ENCODE measurements at regions not wholly inside any gene's neighbourhood (a gene's known extent, or its start where the extent isn't known, plus 50 kb on each side); places are given as distances from the start of the nearest gene placed in this dataset.

GRCh38 chr4:100042235-100042634 lies 92.2 kb upstream of the H2AZ1 start:
- Histone ChIP-seq H3K4me1 (no peaks in the 10 kb centered on the region), H3K27me3 (ENCODE audit: insufficient read depth in 3 of 3, low read length in 2 of 3) (no peaks in the 10 kb centered on the region), H3K4me3 (no peak overlapping the region), H3K9me3 (peaks cover 9% of the 10 kb centered on the region), H3K27ac (no peak overlapping the region), H3K36me3 (ENCODE audit: insufficient read depth in 1 of 2, low read depth in 1 of 2) (no peaks in the 10 kb centered on the region)
- DNase-seq (no peak), ATAC-seq (no peak)
- intact Hi-C loops (cut with DNase I): no loop called here
- TF ChIP-seq, protein P1, sequence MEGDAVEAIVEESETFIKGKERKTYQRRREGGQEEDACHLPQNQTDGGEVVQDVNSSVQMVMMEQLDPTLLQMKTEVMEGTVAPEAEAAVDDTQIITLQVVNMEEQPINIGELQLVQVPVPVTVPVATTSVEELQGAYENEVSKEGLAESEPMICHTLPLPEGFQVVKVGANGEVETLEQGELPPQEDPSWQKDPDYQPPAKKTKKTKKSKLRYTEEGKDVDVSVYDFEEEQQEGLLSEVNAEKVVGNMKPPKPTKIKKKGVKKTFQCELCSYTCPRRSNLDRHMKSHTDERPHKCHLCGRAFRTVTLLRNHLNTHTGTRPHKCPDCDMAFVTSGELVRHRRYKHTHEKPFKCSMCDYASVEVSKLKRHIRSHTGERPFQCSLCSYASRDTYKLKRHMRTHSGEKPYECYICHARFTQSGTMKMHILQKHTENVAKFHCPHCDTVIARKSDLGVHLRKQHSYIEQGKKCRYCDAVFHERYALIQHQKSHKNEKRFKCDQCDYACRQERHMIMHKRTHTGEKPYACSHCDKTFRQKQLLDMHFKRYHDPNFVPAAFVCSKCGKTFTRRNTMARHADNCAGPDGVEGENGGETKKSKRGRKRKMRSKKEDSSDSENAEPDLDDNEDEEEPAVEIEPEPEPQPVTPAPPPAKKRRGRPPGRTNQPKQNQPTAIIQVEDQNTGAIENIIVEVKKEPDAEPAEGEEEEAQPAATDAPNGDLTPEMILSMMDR (IDR thresholded peaks at IDR 0.05): no peak
- WGBS, 3 donors: 74 to 78% (median 75%) methylated on average over 2 of the region's 2 CpGs

DNA sequence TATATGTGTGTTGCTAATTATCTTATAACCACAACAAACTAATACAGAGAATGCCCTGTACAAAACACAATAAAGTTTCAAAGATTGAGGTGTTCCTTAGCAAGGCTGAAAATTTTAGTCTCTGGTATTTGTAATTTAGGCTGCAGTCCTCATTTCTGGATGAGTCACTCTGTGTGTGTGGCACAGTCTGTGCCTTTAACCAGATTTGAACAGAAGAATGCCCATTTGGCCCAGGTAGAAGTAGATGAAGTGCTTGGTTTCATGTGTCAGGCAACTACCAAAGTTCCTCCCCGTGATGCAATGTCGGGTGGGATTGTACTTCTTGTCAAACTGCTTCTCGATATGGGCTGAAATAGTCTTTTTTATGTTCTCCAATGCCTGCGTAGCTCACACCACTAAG lies 91.6 kb upstream of the H2AZ1 start:
- TF ChIP-seq, protein P1 (IDR thresholded peaks at IDR 0.05): no peak

DNA sequence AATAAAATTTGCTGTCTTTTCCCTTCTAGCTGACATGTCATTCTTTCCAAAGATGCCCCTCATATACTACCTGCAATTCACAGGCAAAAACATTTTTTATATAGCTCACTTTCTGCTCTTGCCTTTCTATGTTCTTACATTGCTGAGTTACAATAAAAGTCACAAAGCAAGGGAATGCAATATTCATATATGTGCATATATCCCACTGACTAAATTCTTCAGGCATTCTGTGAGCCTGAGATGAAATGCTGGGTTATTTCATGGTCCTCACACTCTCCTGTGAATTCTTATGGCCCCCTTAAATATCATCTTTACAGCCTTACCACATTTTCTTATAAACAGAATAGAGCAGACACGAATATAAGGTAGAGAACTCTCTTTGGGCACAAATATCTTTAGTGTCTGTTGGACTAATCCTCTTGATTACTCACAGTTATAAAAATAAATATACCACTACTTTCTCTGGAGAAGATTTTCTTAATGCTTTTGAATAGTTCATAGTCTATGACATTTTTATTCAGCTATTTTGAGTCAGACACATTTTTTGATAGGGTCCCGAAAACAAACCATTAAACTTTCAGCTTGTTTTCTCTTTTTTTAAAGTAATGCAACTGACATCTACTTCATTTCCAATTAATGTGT lies 84.1 kb upstream of the H2AZ1 start:
- WGBS, 3 donors: 77 to 82% (median 81%) methylated on average over 2 of the region's 2 CpGs
- DNase-seq: no peak

More for the DNA sequence above, 91.6 kb upstream of the H2AZ1 start:
- Histone ChIP-seq H3K4me1 (no peaks in the 10 kb centered on the region), H3K27me3 (ENCODE audit: insufficient read depth in 3 of 3, low read length in 2 of 3) (no peaks in the 10 kb centered on the region), H3K36me3 (ENCODE audit: insufficient read depth in 1 of 2, low read depth in 1 of 2) (no peaks in the 10 kb centered on the region), H3K4me3 (no peak overlapping the region), H3K27ac (no peak overlapping the region), H3K9me3 (peaks cover 9% of the 10 kb centered on the region)
- DNase-seq: no peak
- intact Hi-C loops (cut with DNase I): no loop called here
- WGBS, 3 donors: 84 to 87% (median 86%) methylated on average over 4 of the region's 4 CpGs
- ATAC-seq: no peak

GRCh38 chr4:100026066-100026465 lies 76.0 kb upstream of the H2AZ1 start:
- TF ChIP-seq, protein P1 (IDR thresholded peaks at IDR 0.05): no peak
- no peaks in the 10 kb centered on the region for H3K4me1 ChIP-seq
- no peaks in the 10 kb centered on the region for H3K36me3 ChIP-seq (ENCODE audit: insufficient read depth in 1 of 2, low read depth in 1 of 2)
- H3K9me3 ChIP-seq: no peaks in the 10 kb centered on the region
- no peak for ATAC-seq
- DNase-seq: no peak
- H3K27me3 ChIP-seq (ENCODE audit: insufficient read depth in 3 of 3, low read length in 2 of 3): no peaks in the 10 kb centered on the region
- intact Hi-C loops (cut with DNase I): no loop called here
- H3K4me3 ChIP-seq: no peak overlapping the region
- H3K27ac ChIP-seq: no peak overlapping the region
- WGBS, 3 donors: 81 to 86% (median 84%) methylated on average over 5 of the region's 5 CpGs

More for the DNA sequence above, 84.1 kb upstream of the H2AZ1 start:
- TF ChIP-seq, protein P1 (IDR thresholded peaks at IDR 0.05): no peak
- no peak for ATAC-seq
- no peaks in the 10 kb centered on the region for H3K9me3 ChIP-seq
- no peaks in the 10 kb centered on the region for H3K36me3 ChIP-seq (ENCODE audit: insufficient read depth in 1 of 2, low read depth in 1 of 2)
- no peaks in the 10 kb centered on the region for H3K4me1 ChIP-seq
- H3K27me3 ChIP-seq (ENCODE audit: insufficient read depth in 3 of 3, low read length in 2 of 3): no peaks in the 10 kb centered on the region
- no peak overlapping the region for H3K27ac ChIP-seq
- intact Hi-C loops (cut with DNase I): no loop called here
- no peak overlapping the region for H3K4me3 ChIP-seq

- Histone ChIP-seq H3K27me3 (ENCODE audit: insufficient read depth in 3 of 3, low read length in 2 of 3) (no peaks in the 10 kb centered on the region), H3K9me3 (no peaks in the 10 kb centered on the region), H3K36me3 (ENCODE audit: insufficient read depth in 1 of 2, low read depth in 1 of 2) (no peaks in the 10 kb centered on the region), H3K4me3 (no peak overlapping the region), H3K27ac (no peak overlapping the region), H3K4me1 (no peaks in the 10 kb centered on the region)
- intact Hi-C loops (cut with DNase I): no loop called here
- ATAC-seq (no peak), DNase-seq (no peak)
- TF ChIP-seq, protein P1 (IDR thresholded peaks at IDR 0.05): no peak
Measured at GRCh38 chr4:100023800-100024199, 73.7 kb upstream of the H2AZ1 start.

All from psoas muscle (tissue), 7 donors.